GM19324 (cell line): ENCODE measurements at regions not wholly inside any gene's neighbourhood (a gene's known extent, or its start where the extent isn't known, plus 50 kb on each side); places are given as distances from the start of the nearest gene placed in this dataset.

Experiments used
- ATAC-seq: cut with Tn5 transposase; IDR thresholded peaks from one replicate; pipeline ENCODE4 v1.9.1; 2021; ENCODE audit warnings: mild to moderate bottlenecking, moderate library complexity; ENCODE audit not compliant: unreplicated experiment, low FRiP score

GRCh38 chr15:93894438-93895036, 336.8 kb upstream of the MCTP2 start:
- ATAC-seq = no peak

- ATAC-seq = no peak
These were observed 344.2 kb upstream of the MCTP2 start for GRCh38 chr15:93887151-93887550.

GRCh38 chr15:93882779-93883178, 348.6 kb upstream of the MCTP2 start:
- no peak for ATAC-seq

- ATAC-seq = no peak
These were observed 349.2 kb upstream of the MCTP2 start for GRCh38 chr15:93882141-93882540.

- no peak for ATAC-seq
These were observed 350.1 kb upstream of the MCTP2 start for GRCh38 chr15:93881310-93881709.

- no peak for ATAC-seq
These were observed 351.0 kb upstream of the MCTP2 start for GRCh38 chr15:93880358-93880757.

- no peak for ATAC-seq
These were observed 360.8 kb upstream of the MCTP2 start for GRCh38 chr15:93870583-93870982.

GRCh38 chr15:93866948-93867347, 364.4 kb upstream of the MCTP2 start:
- ATAC-seq = no peak

- ATAC-seq = no peak
These were observed 364.9 kb upstream of the MCTP2 start for GRCh38 chr15:93866476-93866875.

GRCh38 chr15:93865586-93865985, 365.8 kb upstream of the MCTP2 start:
- ATAC-seq = no peak

GRCh38 chr15:93862791-93863190, 368.6 kb upstream of the MCTP2 start:
- ATAC-seq = no peak

GRCh38 chr15:93861956-93862741, 369.2 kb upstream of the MCTP2 start:
- ATAC-seq = no peak

GRCh38 chr15:93861413-93861812, 369.9 kb upstream of the MCTP2 start:
- no peak for ATAC-seq

- no peak for ATAC-seq
These were observed 370.7 kb upstream of the MCTP2 start for GRCh38 chr15:93860701-93861100.

- ATAC-seq = no peak
These were observed 372.2 kb upstream of the MCTP2 start for GRCh38 chr15:93859176-93859575.

- no peak for ATAC-seq
These were observed 376.1 kb upstream of the MCTP2 start for GRCh38 chr15:93855181-93855826.

GRCh38 chr15:93854088-93854487, 377.3 kb upstream of the MCTP2 start:
- no peak for ATAC-seq

- no peak for ATAC-seq
These were observed 378.6 kb upstream of the MCTP2 start for GRCh38 chr15:93852761-93853160.

- no peak for ATAC-seq
These were observed 382.9 kb upstream of the MCTP2 start for GRCh38 chr15:93848490-93848889.

- no peak for ATAC-seq
These were observed 383.3 kb upstream of the MCTP2 start for GRCh38 chr15:93848076-93848475.

- ATAC-seq = no peak
These were observed 385.2 kb upstream of the MCTP2 start for GRCh38 chr15:93846148-93846547.

GRCh38 chr15:93837450-93837849, 393.9 kb upstream of the MCTP2 start:
- no peak for ATAC-seq
